ENCODE measurements at regions not wholly inside any gene's neighbourhood (a gene's known extent, or its start where the extent isn't known, plus 50 kb on each side); places are given as distances from the start of the nearest gene placed in this dataset.

DNA sequence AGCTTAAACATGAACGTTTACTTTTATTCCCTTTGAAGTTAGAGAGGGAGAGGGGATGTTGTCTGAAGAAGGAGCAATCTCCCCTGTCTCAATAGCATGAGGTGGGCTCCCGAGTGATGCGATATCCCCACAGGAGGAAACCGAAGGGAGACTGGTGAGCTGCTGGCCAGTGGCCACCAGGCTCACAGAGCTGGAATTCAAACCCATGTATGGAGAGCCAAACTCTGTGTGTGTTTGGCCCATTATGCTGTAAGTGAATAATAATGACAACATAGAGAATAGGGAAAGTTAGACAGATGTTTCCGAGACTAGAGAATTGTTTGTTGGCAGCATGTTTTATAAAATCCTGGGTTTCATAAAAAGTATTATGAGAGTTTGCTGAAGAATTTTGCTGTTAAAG, 66.1 kb upstream of the CLNK start:
- no peak for TF ChIP-seq ZNF274 (IDR thresholded peaks at IDR 0.05; ENCODE audit: low read depth, low read length)
- no peak for TF ChIP-seq SUZ12 (IDR thresholded peaks at IDR 0.05; ENCODE audit: extremely low read depth, insufficient read depth, insufficient read length)
- TF ChIP-seq YY1 (IDR thresholded peaks at IDR 0.05; ENCODE audit: insufficient read depth, insufficient read length) = no peak

Data from NT2/D1 (cell line).